A549 (cell line): ENCODE measurements at regions not wholly inside any gene's neighbourhood (a gene's known extent, or its start where the extent isn't known, plus 50 kb on each side); places are given as distances from the start of the nearest gene placed in this dataset.

Experiments used
- ATAC-seq, 2 experiments: fragments of 200-7000 bp in 1 of 2; fragments of >200 bp in 1 of 2; cut with Nextera tagmentation in 1 of 2; cut with Tn5 transposase in 1 of 2; 3 replicates each; pipeline versions ENCODE4 v1.8.0 to v1.9.1; 2018 to 2020; ENCODE audit warnings: mild to moderate bottlenecking in 1 of 2, moderate library complexity in 1 of 2
- CTCF ChIA-PET: fragments of 300-600 bp; sonication (Branson Sonifier 250); formaldehyde crosslinking; extraction: SDS; loops from one replicate; lab custom pipeline; 2021; ENCODE audit warnings: antibody characterized with exemption, inconsistent platforms; lab: Yijun Ruan, JAX
- POLR2A ChIA-PET: fragments of 350-600 bp; formaldehyde crosslinking; extraction: SDS; loops from one replicate; lab custom pipeline; 2021; ENCODE audit warnings: antibody characterized with exemption, inconsistent platforms; lab: Yijun Ruan, JAX
- DNase-seq, 2 experiments: peaks; one replicate each; pipeline versions ENCODE4 v3.0.0 to v3.0.0-alpha.2; 2011 to 2016; ENCODE audit warnings: low read depth in 1 of 2, low spot score in 1 of 2
- FAIRE-seq: peaks from 2 replicates; lab custom pipeline; 2011; peaks lifted over from hg19 to GRCh38; lab: Jason Lieb, UNC
- H3K27ac ChIP-seq, 2 experiments: fragments of >200 bp; sonication (Bioruptor Twin); formaldehyde crosslinking; 3 replicates each; pipeline ENCODE4 v1.5.1; 2016 to 2017
- H3K4me1 ChIP-seq: fragments of >200 bp; sonication (Bioruptor Twin); formaldehyde crosslinking; 3 replicates; pipeline ENCODE4 v1.6.1; 2016
- H3K4me2 ChIP-seq: fragments of >200 bp; sonication (Bioruptor Twin); formaldehyde crosslinking; 3 replicates; pipeline ENCODE4 v1.6.1; 2016
- H3K4me3 ChIP-seq: fragments of >200 bp; sonication (Bioruptor Twin); formaldehyde crosslinking; 3 replicates; pipeline ENCODE4 v1.5.1; 2016
- H3K9me3 ChIP-seq: fragments of >200 bp; sonication (Bioruptor Twin); formaldehyde crosslinking; 3 replicates; pipeline ENCODE4 v1.6.1; 2016
- BHLHE40 ChIP-seq: IDR thresholded peaks from 2 replicates; pipeline ENCODE4 v1.6.1; 2012; ENCODE audit warnings: low read depth, low read length, inconsistent platforms
- CBX2 ChIP-seq: fragments of 200-600 bp; sonication (generic); IDR thresholded peaks from 2 replicates; pipeline ENCODE4 v1.6.1; 2016; ENCODE audit warnings: low read depth, mild to moderate bottlenecking, borderline replicate concordance
- CHD4 ChIP-seq: fragments of 200-600 bp; sonication (generic); IDR thresholded peaks from 2 replicates; pipeline ENCODE4 v1.6.1; 2016; ENCODE audit warnings: antibody characterized with exemption, mild to moderate bottlenecking, borderline replicate concordance
- FOSB ChIP-seq: fragments of 250-450 bp; sonication (Bioruptor Pico); IDR thresholded peaks from 2 replicates; pipeline ENCODE4 v1.5.0; 2020; ENCODE audit warnings: mild to moderate bottlenecking, moderate library complexity
- FOSL2 ChIP-seq, 2 experiments: fragments of 450-650 bp in 1 of 2; fragments of >200 bp in 1 of 2; sonication (Bioruptor Twin) in 1 of 2; formaldehyde crosslinking; IDR thresholded peaks; 2 replicates each; pipeline versions ENCODE4 v1.5.0 to v1.6.1; 2016 to 2020; ENCODE audit warnings: mild to moderate bottlenecking in 1 of 2, moderate library complexity in 1 of 2
- GATA3 ChIP-seq: IDR thresholded peaks from 2 replicates; pipeline ENCODE4 v1.6.1; 2012; ENCODE audit warnings: borderline replicate concordance
- HEYL ChIP-seq: fragments of 250-450 bp; sonication (Bioruptor Pico); IDR thresholded peaks from 2 replicates; pipeline ENCODE4 v1.8.0; 2021; ENCODE audit warnings: mild to moderate bottlenecking, moderate library complexity
- HOXB5 ChIP-seq: fragments of 250-450 bp; sonication (Bioruptor Pico); IDR thresholded peaks from 2 replicates; pipeline ENCODE4 v1.5.0; 2020; ENCODE audit warnings: mild to moderate bottlenecking, moderate library complexity
- JUNB ChIP-seq: fragments of >200 bp; sonication (Bioruptor Twin); formaldehyde crosslinking; IDR thresholded peaks from 2 replicates; pipeline ENCODE4 v1.6.1; 2016
- NPAS2 ChIP-seq: fragments of 250-450 bp; sonication (Bioruptor Pico); IDR thresholded peaks from 2 replicates; pipeline ENCODE4 v1.8.0; 2022; ENCODE audit warnings: mild to moderate bottlenecking, moderate library complexity, borderline replicate concordance
- NR3C1 ChIP-seq: fragments of >200 bp; sonication (Bioruptor Twin); formaldehyde crosslinking; IDR thresholded peaks from 3 replicates; pipeline ENCODE4 v1.6.1; 2017
- POLR2A ChIP-seq: IDR thresholded peaks from 2 replicates; pipeline ENCODE4 v1.6.1; 2012; ENCODE audit warnings: mild to moderate bottlenecking, low read length
- RAD21 ChIP-seq, 2 experiments: fragments of >200 bp in 1 of 2; sonication (Bioruptor Twin) in 1 of 2; formaldehyde crosslinking in 1 of 2; IDR thresholded peaks in 1 of 2; conservative IDR thresholded peaks in 1 of 2; 2 replicates in 1 of 2; 3 replicates in 1 of 2; pipeline ENCODE4 v1.6.1; 2012 to 2018; ENCODE audit warnings: inconsistent platforms in 1 of 2
- RCOR1 ChIP-seq: fragments of 150-350 bp; IDR thresholded peaks from 2 replicates; pipeline ENCODE4 v1.6.1; 2014; ENCODE audit warnings: antibody characterized with exemption, low read length, low read depth
- TP53 ChIP-seq: fragments of 250-450 bp; sonication (Bioruptor Pico); IDR thresholded peaks from 2 replicates; pipeline ENCODE4 v1.5.0; 2021; ENCODE audit warnings: mild to moderate bottlenecking, moderate library complexity
- ZNF302 ChIP-seq: fragments of 250-450 bp; sonication (Bioruptor Pico); IDR thresholded peaks from 2 replicates; pipeline ENCODE4 v1.9.0; 2021; ENCODE audit warnings: inconsistent platforms, mild to moderate bottlenecking, moderate library complexity
- WGBS: methylation state at CpG from one replicate; pipeline ENCODE4 v1.1.6; 2017; ENCODE audit errors: missing lambda C conversion rate; 5-methylcytosine and 5-hydroxymethylcytosine counted together
- TF ChIP-seq, protein P1 (sequence below): fragments of >200 bp; sonication (Bioruptor Twin); formaldehyde crosslinking; IDR thresholded peaks from 3 replicates; pipeline ENCODE4 v1.6.1; 2016
- TF ChIP-seq, protein P2 (sequence below): fragments of 250-450 bp; sonication (Bioruptor Pico); IDR thresholded peaks from 2 replicates; pipeline ENCODE4 v1.5.0; 2021; ENCODE audit warnings: mild to moderate bottlenecking, moderate library complexity, borderline replicate concordance
- TF ChIP-seq, protein P3 (sequence below): fragments of 200-600 bp; sonication (generic); IDR thresholded peaks from 2 replicates; pipeline ENCODE4 v1.6.1; 2016; ENCODE audit warnings: antibody characterized with exemption, mild to moderate bottlenecking, moderate library complexity
- TF ChIP-seq, protein P4 (sequence below): fragments of 450-650 bp; IDR thresholded peaks from 2 replicates; pipeline ENCODE4 v1.6.1; 2014; ENCODE audit warnings: antibody characterized with exemption

DNA sequence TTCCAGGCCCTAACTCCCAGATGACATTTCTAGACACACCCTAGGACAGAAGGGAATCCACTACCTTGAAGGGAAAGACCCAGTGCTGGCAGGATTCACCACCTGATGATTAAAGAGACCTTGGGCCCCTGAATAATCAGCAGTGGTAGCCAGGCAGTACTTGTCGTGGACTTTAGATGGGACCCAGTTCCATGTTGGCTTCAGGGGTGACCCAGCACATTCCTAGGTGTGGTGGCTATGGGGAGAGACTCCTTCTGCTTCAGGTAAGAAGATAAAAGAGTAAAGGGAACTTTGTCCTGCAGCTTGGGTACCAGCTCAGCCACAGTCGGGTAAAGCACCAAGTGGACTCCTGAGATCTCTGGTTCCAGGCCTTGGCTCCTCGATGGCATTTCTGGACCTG is 131.8 kb upstream of the S100G start:
- DNase-seq (no peak), FAIRE-seq (no peak), ATAC-seq (no peak)
- H3K4me3 ChIP-seq: no peak overlapping the region
- H3K9me3 ChIP-seq: no peaks in the 10 kb centered on the region
- H3K27ac ChIP-seq: no peak overlapping the region
- ChIA-PET POLR2A (no interaction called here), CTCF (interaction anchor here (0.7 kb wide), 1 partner anchor 61 kb away, joined by 4 read pairs; no protein-coding TSS in a partner anchor)
- no peak overlapping the region for H3K4me2 ChIP-seq
- H3K4me1 ChIP-seq: no peaks in the 10 kb centered on the region
- no peak for TF ChIP-seq NR3C1
- no peak for TF ChIP-seq FOSB (CRISPR knock-in tag)
- TF ChIP-seq, protein P1, sequence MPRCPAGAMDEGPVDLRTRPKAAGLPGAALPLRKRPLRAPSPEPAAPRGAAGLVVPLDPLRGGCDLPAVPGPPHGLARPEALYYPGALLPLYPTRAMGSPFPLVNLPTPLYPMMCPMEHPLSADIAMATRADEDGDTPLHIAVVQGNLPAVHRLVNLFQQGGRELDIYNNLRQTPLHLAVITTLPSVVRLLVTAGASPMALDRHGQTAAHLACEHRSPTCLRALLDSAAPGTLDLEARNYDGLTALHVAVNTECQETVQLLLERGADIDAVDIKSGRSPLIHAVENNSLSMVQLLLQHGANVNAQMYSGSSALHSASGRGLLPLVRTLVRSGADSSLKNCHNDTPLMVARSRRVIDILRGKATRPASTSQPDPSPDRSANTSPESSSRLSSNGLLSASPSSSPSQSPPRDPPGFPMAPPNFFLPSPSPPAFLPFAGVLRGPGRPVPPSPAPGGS: no peak
- no peak for TF ChIP-seq CBX2
- no peak for TF ChIP-seq ZNF302 (CRISPR knock-in tag)
- TF ChIP-seq POLR2A: no peak
- no peak for TF ChIP-seq RCOR1
- TF ChIP-seq, protein P2, sequence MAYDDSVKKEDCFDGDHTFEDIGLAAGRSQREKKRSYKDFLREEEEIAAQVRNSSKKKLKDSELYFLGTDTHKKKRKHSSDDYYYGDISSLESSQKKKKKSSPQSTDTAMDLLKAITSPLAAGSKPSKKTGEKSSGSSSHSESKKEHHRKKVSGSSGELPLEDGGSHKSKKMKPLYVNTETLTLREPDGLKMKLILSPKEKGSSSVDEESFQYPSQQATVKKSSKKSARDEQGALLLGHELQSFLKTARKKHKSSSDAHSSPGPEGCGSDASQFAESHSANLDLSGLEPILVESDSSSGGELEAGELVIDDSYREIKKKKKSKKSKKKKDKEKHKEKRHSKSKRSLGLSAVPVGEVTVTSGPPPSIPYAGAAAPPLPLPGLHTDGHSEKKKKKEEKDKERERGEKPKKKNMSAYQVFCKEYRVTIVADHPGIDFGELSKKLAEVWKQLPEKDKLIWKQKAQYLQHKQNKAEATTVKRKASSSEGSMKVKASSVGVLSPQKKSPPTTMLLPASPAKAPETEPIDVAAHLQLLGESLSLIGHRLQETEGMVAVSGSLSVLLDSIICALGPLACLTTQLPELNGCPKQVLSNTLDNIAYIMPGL: no peak
- TF ChIP-seq HOXB5 (CRISPR knock-in tag): no peak
- no peak for TF ChIP-seq NPAS2 (CRISPR knock-in tag)
- no peak for TF ChIP-seq RAD21 (conservative IDR thresholded peaks at IDR 0.05 in 1 of 2, IDR thresholded peaks at IDR 0.05 in 1 of 2)
- TF ChIP-seq FOSL2 (IDR thresholded peaks at IDR 0.05): no peak
- TF ChIP-seq FOSL2 (CRISPR knock-in tag; IDR thresholded peaks at IDR 0.05): no peak
- no peak for TF ChIP-seq CHD4
- TF ChIP-seq, protein P3, sequence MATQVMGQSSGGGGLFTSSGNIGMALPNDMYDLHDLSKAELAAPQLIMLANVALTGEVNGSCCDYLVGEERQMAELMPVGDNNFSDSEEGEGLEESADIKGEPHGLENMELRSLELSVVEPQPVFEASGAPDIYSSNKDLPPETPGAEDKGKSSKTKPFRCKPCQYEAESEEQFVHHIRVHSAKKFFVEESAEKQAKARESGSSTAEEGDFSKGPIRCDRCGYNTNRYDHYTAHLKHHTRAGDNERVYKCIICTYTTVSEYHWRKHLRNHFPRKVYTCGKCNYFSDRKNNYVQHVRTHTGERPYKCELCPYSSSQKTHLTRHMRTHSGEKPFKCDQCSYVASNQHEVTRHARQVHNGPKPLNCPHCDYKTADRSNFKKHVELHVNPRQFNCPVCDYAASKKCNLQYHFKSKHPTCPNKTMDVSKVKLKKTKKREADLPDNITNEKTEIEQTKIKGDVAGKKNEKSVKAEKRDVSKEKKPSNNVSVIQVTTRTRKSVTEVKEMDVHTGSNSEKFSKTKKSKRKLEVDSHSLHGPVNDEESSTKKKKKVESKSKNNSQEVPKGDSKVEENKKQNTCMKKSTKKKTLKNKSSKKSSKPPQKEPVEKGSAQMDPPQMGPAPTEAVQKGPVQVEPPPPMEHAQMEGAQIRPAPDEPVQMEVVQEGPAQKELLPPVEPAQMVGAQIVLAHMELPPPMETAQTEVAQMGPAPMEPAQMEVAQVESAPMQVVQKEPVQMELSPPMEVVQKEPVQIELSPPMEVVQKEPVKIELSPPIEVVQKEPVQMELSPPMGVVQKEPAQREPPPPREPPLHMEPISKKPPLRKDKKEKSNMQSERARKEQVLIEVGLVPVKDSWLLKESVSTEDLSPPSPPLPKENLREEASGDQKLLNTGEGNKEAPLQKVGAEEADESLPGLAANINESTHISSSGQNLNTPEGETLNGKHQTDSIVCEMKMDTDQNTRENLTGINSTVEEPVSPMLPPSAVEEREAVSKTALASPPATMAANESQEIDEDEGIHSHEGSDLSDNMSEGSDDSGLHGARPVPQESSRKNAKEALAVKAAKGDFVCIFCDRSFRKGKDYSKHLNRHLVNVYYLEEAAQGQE: no peak
- no peak for TF ChIP-seq JUNB
- no peak for TF ChIP-seq HEYL (CRISPR knock-in tag)
- no peak for TF ChIP-seq TP53
- TF ChIP-seq GATA3: no peak
- WGBS: 42% methylated on average over 2 of the region's 3 CpGs

DNA sequence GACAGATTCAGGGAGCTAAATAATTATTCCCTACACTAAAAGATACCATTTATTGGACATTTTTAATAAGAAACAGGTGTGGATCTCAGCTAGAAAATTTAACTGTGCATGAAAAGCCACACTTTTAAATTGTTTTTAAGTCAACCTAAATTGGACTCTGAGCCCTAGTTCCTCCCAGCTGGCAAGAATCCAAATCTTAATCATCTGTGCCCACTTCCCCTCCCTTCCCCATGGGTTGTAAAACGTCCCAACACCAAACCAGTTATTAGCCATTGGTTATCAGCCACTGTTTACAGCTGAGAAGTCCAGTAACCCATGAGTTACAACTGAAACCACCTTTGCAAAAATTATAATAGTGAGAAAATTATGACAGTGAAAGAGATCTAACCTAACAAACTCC is 125.6 kb upstream of the S100G start:
- DNase-seq: no peak
- Histone ChIP-seq H3K27ac (no peak overlapping the region), H3K4me2 (no peak overlapping the region), H3K4me1 (no peaks in the 10 kb centered on the region), H3K4me3 (no peak overlapping the region), H3K9me3 (no peaks in the 10 kb centered on the region)
- no peak for ATAC-seq
- ChIA-PET POLR2A (interaction anchor here (0.6 kb wide), 1 partner anchor 248 kb away, joined by 5 read pairs; no protein-coding TSS in a partner anchor), CTCF (interaction anchor here (1.2 kb wide), 1 partner anchor 87 kb away, joined by 3 read pairs; no protein-coding TSS in a partner anchor)
- TF ChIP-seq BHLHE40: no peak
- TF ChIP-seq, protein P4, sequence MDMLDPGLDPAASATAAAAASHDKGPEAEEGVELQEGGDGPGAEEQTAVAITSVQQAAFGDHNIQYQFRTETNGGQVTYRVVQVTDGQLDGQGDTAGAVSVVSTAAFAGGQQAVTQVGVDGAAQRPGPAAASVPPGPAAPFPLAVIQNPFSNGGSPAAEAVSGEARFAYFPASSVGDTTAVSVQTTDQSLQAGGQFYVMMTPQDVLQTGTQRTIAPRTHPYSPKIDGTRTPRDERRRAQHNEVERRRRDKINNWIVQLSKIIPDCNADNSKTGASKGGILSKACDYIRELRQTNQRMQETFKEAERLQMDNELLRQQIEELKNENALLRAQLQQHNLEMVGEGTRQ: no peak
- WGBS: 0% methylated on average over 1 of the region's 1 CpG
- no peak for FAIRE-seq
